ENCODE measurements at regions not wholly inside any gene's neighbourhood (a gene's known extent, or its start where the extent isn't known, plus 50 kb on each side); places are given as distances from the start of the nearest gene placed in this dataset.

DNA sequence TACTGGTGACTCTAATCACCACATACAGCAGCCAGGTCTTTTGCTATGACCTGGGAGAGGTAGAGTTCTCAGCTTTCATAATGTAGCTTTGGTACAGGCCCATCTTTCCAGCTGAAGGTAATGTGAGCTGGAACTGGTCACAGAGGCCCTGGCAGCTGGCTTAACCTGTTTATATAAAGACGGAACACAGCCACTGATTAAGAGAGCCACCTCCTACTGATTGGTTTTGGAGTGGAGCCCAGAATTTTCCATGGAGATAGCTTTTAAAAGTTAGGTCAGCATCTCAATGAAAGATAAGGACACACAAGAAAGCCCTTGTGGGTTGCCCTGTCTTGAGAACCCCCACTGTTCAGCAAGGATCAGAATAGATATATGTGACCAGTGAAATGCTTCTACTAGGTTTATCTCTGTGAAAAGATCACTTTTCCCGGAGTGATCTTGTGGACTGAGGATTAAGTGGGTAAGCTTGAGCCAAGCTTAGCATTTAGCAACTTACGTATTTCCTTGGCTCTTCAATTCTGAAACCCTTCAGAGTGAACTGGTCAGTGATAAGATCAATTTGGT lies 213.7 kb upstream of the CITED2 start:
- Mint-ChIP-seq H3K36me3 (ENCODE audit: low read depth) (no peaks in the 10 kb centered on the region), H3K27ac (peak overlapping the region; percentile 46 to 88 (median 50)), H3K27me3 (ENCODE audit: low read depth) (no peaks in the 10 kb centered on the region), H3K4me1 (peaks cover 50% of the 10 kb centered on the region), H3K4me3 (peak overlapping the region in 1 of 3 experiments; percentile 11), H3K9me3 (no peaks in the 10 kb centered on the region)
- no peak for TF ChIP-seq CTCF (IDR thresholded peaks at IDR 0.05; ENCODE audit: unreplicated experiment in 3 of 3)

DNA sequence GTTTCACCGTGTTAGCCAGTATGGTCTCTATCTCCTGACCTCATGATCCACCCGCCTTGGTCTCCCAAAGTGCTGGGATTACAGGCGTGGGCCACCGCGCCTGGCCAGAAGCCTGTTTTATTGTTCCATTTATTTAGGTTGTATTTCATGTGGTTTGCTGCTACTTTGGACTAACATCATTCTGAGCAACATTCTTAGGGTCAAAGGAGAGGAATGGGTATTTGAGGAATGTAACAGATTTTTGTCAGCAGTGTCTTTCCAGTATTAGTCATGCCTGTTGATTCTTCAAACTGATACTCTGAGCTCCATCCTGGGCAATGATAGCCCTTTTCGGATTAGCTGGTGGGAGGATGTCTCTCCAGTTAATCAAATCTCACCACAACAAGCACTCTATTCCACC lies 213.0 kb upstream of the CITED2 start:
- H3K36me3 Mint-ChIP-seq (ENCODE audit: low read depth), result no peaks in the 10 kb centered on the region
- peaks cover 48% of the 10 kb centered on the region for H3K4me1 Mint-ChIP-seq
- no peaks in the 10 kb centered on the region for H3K27me3 Mint-ChIP-seq (ENCODE audit: low read depth)
- H3K9me3 Mint-ChIP-seq, result no peaks in the 10 kb centered on the region
- no peak overlapping the region for H3K4me3 Mint-ChIP-seq
- TF ChIP-seq CTCF (IDR thresholded peaks at IDR 0.05; ENCODE audit: unreplicated experiment in 3 of 3), result no peak
- H3K27ac Mint-ChIP-seq, result peak overlapping the region; percentile 46 to 88 (median 50)

GRCh38 chr6:139586273-139586672 lies 211.8 kb upstream of the CITED2 start:
- Mint-ChIP-seq H3K4me3 (no peak overlapping the region), H3K27me3 (ENCODE audit: low read depth) (no peaks in the 10 kb centered on the region), H3K27ac (peak overlapping the region in 2 of 3 experiments; percentile 66 to 70), H3K36me3 (ENCODE audit: low read depth) (no peaks in the 10 kb centered on the region), H3K9me3 (no peaks in the 10 kb centered on the region), H3K4me1 (peaks cover 36% of the 10 kb centered on the region)
- TF ChIP-seq CTCF (IDR thresholded peaks at IDR 0.05; ENCODE audit: unreplicated experiment in 3 of 3), result no peak

DNA sequence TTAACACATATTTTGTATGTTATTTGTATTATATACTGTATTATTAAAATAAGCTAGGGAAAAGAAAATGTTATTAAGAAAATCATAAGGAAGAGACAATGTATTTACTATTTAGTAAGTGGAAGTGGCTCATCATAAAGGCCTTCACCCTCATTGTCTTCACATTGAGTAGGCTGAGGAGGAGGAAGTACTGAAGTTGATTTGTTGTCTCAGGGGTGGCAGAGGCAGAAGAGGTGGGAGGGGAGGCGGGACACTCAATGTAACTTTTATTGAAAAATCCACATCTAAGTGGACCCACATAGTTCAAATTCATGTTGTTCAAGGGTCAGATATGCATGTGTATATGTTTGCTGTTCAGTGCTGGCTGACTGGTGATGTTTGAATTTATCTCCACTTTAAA lies 210.2 kb upstream of the CITED2 start:
- no peaks in the 10 kb centered on the region for H3K9me3 Mint-ChIP-seq
- H3K36me3 Mint-ChIP-seq (ENCODE audit: low read depth), result no peaks in the 10 kb centered on the region
- H3K4me1 Mint-ChIP-seq, result peaks cover 31% of the 10 kb centered on the region
- no peak for TF ChIP-seq CTCF (IDR thresholded peaks at IDR 0.05; ENCODE audit: unreplicated experiment in 3 of 3)
- H3K27ac Mint-ChIP-seq, result no peak overlapping the region
- no peaks in the 10 kb centered on the region for H3K27me3 Mint-ChIP-seq (ENCODE audit: low read depth)
- no peak overlapping the region for H3K4me3 Mint-ChIP-seq

GRCh38 chr6:139583420-139583819 lies 209.0 kb upstream of the CITED2 start:
- no peaks in the 10 kb centered on the region for H3K27me3 Mint-ChIP-seq (ENCODE audit: low read depth)
- no peak for TF ChIP-seq CTCF (IDR thresholded peaks at IDR 0.05; ENCODE audit: unreplicated experiment in 3 of 3)
- no peaks in the 10 kb centered on the region for H3K9me3 Mint-ChIP-seq
- no peak overlapping the region for H3K4me3 Mint-ChIP-seq
- peaks cover 24% of the 10 kb centered on the region for H3K4me1 Mint-ChIP-seq
- no peaks in the 10 kb centered on the region for H3K36me3 Mint-ChIP-seq (ENCODE audit: low read depth)
- peak overlapping the region in 2 of 3 experiments; percentile 4 to 37 for H3K27ac Mint-ChIP-seq

DNA sequence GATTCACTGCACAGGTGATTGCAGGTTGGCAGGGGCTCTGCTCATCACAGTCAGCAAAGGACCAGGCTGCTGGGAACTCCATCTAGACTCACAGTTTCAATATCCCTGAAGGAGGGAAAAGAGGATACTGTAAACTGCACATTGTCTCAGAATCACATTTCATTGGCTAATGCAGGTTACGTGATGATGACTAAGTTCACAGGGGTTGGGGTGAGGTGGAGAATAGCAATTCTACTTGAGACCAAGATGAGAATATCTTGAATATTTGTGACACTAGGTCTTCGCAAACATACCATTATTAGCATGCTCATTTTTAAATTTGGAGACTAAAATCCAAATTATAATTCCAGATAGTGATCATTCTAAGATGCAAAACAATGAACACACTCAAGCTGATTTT lies 208.5 kb upstream of the CITED2 start:
- no peaks in the 10 kb centered on the region for H3K27me3 Mint-ChIP-seq (ENCODE audit: low read depth)
- TF ChIP-seq CTCF (IDR thresholded peaks at IDR 0.05; ENCODE audit: unreplicated experiment in 3 of 3), result no peak
- H3K36me3 Mint-ChIP-seq (ENCODE audit: low read depth), result no peaks in the 10 kb centered on the region
- H3K9me3 Mint-ChIP-seq, result no peaks in the 10 kb centered on the region
- H3K27ac Mint-ChIP-seq, result peak overlapping the region in 1 of 3 experiments; percentile 37
- peaks cover 24% of the 10 kb centered on the region for H3K4me1 Mint-ChIP-seq
- no peak overlapping the region for H3K4me3 Mint-ChIP-seq

Data from nephron (organoid).